ENCODE measurements at regions not wholly inside any gene's neighbourhood (a gene's known extent, or its start where the extent isn't known, plus 50 kb on each side); places are given as distances from the start of the nearest gene placed in this dataset.

DNA sequence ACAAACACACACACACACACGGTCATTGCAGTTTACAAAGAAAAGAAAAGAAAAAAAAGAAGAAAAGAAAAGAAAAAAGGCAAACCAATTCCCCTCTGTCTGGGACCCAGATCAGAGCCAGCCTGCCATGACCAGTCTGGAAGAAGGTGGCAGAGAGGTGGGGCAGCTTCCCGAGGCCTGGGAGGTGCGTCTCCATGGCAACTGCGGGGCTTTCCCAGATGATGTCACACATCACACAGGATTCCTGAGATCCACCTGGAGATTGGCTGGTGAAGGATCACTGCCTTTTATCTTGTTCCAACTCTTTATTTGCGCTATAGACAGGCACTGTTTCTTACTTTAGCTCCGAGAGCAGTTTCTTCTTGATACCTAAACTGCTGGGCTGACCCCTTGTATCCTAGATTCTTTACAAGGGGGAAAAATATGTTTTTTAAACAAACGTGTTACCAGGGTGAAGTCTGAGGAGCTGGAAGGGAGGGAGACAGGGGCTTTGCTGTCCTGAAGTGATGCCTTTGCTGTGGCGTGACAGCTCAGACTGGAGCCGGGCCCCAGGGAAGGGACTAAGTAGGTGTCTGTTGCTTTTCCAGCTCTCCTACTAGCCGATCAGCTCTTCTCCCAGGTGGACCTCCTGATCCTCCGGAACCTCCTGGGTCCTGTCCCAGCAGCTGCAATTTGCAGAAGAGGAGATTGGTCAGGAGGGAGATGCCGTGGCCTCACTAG, 298.5 kb downstream of the KLF6 start:
- Histone ChIP-seq H3K4me1 (ENCODE audit: insufficient read depth, low read length) (peaks cover 27% of the 10 kb centered on the region), H3K4me3 (ENCODE audit: low read length) (no peak overlapping the region), H3K9me3 (ENCODE audit: low read depth, low read length) (no peaks in the 10 kb centered on the region), H3K27me3 (ENCODE audit: insufficient read depth, low read length) (no peaks in the 10 kb centered on the region)

DNA sequence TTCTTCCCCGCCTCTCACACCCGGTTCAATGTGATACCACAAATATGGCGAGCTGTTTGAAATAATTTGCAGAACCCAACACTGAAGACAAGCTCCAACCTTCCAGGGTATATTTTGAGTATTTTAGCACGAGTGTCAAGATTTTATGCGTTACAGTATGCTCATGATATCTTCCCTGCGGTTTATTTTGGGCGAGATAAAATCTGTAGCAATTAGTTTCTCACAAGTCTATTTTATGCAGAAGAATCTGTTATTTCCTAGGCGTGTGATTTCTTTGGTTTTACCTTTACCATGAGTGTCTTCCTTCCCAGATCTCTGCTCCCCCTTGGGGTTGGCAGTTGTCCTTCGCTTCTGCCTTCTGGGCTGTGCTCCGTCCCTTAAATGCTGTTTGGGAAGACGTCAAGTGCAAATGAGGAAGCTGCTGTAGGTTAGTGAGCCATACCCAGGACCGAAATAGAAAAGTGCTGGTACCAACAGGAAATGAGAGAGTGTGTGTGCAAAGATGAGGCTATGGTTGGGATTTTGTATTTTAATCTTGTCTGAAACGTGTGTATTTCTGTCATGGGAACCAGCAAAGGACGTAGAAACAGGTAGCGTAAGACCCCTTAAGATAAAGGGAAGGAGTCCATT, 299.8 kb downstream of the KLF6 start:
- H3K9me3 ChIP-seq (ENCODE audit: low read depth, low read length), result no peaks in the 10 kb centered on the region
- H3K27me3 ChIP-seq (ENCODE audit: insufficient read depth, low read length), result no peaks in the 10 kb centered on the region
- peaks cover 27% of the 10 kb centered on the region for H3K4me1 ChIP-seq (ENCODE audit: insufficient read depth, low read length)
- H3K4me3 ChIP-seq (ENCODE audit: low read length), result no peak overlapping the region

DNA sequence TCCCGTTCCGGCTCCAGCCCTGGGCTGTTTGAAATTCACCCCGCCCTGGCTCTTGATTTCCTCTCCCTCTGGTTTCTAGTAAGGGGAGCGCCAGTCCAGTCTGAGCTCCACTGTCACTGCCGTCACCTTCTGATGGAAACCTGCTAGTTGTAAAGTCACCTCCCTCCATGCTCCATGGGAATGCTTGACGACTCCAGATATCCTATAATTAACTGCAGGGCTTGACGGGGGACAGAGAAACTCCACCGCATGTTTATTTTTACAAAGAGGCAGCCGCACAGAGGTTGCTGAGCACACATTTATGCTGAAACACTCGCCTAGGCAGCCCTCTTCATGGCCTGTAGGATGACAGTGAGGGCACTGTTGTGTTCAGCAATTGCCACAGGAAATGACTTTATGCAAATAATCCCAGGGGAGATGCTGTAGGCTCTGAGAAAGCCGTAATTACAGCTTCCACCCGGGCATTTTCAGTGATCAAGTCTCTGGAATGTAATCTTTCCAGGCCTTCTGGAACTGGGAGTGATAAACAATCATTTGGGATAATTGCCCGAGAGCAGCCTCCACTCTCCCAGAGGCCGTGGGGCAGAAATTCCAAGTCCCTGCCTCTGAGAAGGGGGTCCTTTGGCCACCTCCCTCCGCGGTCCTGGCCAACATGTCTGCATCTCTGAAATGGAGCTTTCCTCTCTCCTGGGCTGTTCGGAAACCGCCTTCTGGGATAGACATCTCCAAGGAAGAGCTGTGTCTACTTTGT, 300.5 kb downstream of the KLF6 start:
- H3K4me3 ChIP-seq (ENCODE audit: low read length), result no peak overlapping the region
- H3K4me1 ChIP-seq (ENCODE audit: insufficient read depth, low read length), result peaks cover 27% of the 10 kb centered on the region
- no peaks in the 10 kb centered on the region for H3K27me3 ChIP-seq (ENCODE audit: insufficient read depth, low read length)
- H3K9me3 ChIP-seq (ENCODE audit: low read depth, low read length), result no peaks in the 10 kb centered on the region

DNA sequence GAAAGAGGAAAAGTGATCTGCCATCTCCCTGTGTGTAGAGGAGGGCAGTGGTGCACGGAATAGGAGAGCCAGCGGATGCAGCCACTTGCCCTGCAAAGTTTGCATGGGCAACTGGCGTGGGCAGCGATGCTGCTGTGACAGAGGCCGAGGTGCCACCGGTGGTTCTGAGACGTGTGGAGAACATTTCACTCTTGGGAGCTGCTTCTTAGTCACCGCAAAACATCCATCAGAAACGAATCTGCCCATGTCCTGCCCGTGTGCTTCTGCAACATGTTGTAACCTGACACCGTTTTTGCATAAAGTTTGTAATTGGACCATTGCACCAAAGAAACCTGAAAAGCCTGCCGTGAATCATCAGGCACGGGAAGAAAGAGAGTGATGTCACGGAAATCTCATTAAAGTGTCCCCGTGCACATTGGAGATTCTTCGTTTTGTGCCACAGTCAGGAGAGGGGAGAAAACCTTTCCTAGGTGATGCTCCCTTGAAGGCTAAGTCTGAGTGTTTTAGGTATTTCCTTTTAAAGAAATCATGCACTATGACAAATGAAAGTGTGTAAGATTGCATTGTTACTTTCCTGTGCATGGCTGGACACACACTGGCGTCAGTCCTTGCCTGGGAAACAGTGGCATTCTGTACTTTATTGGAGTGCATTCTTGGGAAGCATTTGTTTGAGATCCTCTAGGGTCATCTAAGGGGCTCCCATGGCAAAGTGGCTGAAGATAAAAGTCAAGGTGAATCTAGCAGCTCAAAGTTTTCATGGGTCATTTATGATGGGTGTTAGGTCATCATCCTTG, 302.6 kb downstream of the KLF6 start:
- Histone ChIP-seq H3K4me3 (ENCODE audit: low read length) (no peak overlapping the region), H3K4me1 (ENCODE audit: insufficient read depth, low read length) (peaks cover 32% of the 10 kb centered on the region), H3K27me3 (ENCODE audit: insufficient read depth, low read length) (no peaks in the 10 kb centered on the region), H3K9me3 (ENCODE audit: low read depth, low read length) (no peaks in the 10 kb centered on the region)

DNA sequence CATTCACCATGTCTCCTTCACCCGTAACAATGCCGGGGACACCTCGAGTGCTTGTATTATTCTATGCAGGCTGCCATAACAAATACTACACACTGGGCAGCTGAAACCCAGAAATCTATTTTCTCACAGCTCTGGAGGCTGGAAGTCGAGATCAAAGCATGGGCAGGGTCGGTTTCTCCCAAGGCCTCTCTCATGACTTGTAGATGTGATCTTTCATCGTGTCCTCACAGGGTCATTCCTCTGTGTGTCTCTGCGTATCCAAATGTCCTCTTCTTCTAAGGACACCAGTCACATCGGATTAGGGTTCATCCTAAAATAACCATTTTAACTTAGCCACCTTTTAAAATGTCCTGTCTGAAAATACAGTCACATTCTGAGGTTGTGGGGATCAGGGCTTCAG, 303.5 kb downstream of the KLF6 start:
- Histone ChIP-seq H3K4me1 (ENCODE audit: insufficient read depth, low read length) (peaks cover 32% of the 10 kb centered on the region), H3K4me3 (ENCODE audit: low read length) (no peak overlapping the region)

DNA sequence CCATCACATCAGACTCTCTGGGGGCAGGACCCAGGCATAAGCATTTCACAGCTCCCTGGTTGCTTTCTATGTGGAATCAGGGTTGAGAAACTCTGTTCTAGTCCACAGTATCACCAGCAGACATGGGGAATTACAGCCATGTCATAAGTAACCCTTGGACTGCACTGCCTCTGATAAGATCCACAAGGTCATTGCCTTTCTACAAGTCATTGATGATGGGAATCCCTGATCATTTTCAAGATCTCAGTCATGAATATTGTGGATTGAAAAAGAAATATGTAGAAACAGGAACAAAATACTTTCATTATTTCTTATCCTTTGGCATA, 304.1 kb downstream of the KLF6 start:
- Histone ChIP-seq H3K4me3 (ENCODE audit: low read length) (no peak overlapping the region), H3K27me3 (ENCODE audit: insufficient read depth, low read length) (no peaks in the 10 kb centered on the region), H3K4me1 (ENCODE audit: insufficient read depth, low read length) (peaks cover 30% of the 10 kb centered on the region), H3K9me3 (ENCODE audit: low read depth, low read length) (no peaks in the 10 kb centered on the region)

More for the DNA sequence above, 303.5 kb downstream of the KLF6 start:
- H3K9me3 ChIP-seq (ENCODE audit: low read depth, low read length), result no peaks in the 10 kb centered on the region
- no peaks in the 10 kb centered on the region for H3K27me3 ChIP-seq (ENCODE audit: insufficient read depth, low read length)

DNA sequence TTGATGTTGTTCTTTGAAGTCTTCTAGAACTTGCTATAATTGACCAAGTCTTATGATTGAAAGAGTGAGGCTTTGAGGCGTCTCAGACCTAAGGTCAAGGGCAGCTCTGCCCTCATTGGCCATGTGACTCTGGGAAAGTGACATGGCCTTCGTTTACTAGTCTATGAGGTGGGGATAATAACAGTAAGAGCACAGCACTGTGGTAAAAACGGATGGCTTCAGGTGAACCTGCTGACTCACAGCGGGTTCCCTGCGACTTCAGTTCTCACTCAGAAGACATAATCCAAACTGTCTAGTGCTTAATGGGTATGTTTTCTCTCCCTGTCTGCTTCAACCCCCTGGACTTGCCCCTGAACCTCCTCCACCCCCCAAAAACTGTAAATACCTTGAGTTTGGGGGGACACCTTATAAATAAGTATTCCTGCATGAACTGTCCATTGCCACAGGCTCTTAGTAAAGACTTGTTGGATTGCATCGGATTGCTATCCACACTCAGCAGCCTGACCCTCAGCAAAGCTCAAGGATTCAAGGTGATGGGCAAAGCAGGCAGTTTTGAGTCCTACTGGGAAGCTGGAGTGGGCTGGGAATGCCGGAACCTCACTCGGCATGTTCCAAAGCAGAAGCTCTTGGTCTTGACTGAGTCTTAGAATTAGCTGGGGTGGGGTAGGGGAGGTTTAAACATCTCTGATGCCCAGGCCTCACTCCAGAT, 304.6 kb downstream of the KLF6 start:
- H3K4me1 ChIP-seq (ENCODE audit: insufficient read depth, low read length), result peaks cover 25% of the 10 kb centered on the region
- no peaks in the 10 kb centered on the region for H3K27me3 ChIP-seq (ENCODE audit: insufficient read depth, low read length)
- no peaks in the 10 kb centered on the region for H3K9me3 ChIP-seq (ENCODE audit: low read depth, low read length)
- no peak overlapping the region for H3K4me3 ChIP-seq (ENCODE audit: low read length)

DNA sequence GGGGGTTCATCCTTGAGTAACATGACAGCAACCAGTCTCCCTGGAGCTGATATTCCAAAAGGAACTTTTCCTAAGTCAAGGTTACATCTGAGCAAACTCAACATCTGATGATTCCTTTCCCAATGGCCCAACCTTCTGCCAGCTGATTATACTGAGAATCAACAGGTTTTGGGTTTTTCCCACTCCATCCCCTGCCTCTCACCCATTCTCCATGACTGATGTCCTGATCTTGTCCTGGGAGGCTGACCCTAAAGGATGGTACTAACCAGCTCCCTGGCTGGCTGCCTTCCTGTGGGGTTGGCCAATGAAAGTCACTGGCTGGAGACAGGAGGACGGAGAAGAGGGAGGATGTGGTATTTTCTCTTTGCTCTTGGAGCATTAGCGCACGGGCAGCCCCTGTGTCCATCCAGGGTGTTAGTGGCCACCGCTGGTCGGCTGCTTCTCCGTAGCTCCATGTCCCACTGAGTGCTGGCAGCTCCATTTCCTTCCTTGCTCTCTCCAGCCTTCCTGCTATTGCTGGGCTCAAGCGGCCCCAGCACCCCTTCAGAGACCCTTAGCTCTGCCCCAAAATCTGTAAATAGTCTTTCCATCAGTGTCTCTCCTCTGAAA, 306.2 kb upstream of the PITRM1 start:
- Histone ChIP-seq H3K9me3 (ENCODE audit: low read depth, low read length) (no peaks in the 10 kb centered on the region), H3K27me3 (ENCODE audit: insufficient read depth, low read length) (no peaks in the 10 kb centered on the region), H3K4me3 (ENCODE audit: low read length) (no peak overlapping the region), H3K4me1 (ENCODE audit: insufficient read depth, low read length) (peaks cover 9% of the 10 kb centered on the region)

DNA sequence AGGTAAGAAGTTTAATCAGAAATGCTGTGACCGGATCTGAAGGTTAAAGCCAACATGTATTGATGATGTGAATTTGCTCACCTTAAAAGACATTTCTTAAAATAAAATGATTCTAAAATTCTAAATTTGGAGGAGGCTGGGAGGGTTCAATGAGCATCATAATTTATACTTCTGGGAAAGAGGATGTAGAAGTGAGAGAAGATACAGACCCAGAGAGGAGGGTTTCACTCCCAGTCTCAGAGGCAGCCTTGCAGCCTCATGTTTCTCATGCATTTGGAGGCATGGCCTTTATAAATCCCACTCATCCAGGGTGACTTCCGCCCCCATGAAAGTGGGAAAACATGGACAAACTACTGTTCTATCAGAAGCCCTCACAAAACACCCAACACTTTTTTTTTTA, 305.6 kb upstream of the PITRM1 start:
- Histone ChIP-seq H3K4me3 (ENCODE audit: low read length) (no peak overlapping the region), H3K27me3 (ENCODE audit: insufficient read depth, low read length) (no peaks in the 10 kb centered on the region), H3K4me1 (ENCODE audit: insufficient read depth, low read length) (peaks cover 12% of the 10 kb centered on the region), H3K9me3 (ENCODE audit: low read depth, low read length) (no peaks in the 10 kb centered on the region)

DNA sequence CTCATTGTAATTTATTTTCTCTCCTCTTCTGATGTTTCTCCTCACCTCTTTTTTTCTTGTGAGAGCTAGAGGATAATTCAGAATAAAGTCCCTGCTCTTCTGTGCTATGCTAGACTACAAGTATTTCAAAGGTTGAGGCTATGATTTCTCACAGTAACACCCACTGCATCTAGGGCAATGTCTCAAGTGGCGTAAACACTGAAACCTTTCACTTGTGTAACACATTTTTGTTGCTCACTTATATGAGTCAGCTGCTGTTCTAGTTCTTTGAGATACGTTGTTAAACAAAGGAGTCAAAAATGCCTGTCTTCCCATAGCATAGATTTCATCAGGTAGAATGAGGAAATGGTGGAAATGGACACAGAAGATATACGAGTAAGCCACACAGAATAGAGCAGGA, 305.1 kb upstream of the PITRM1 start:
- H3K27me3 ChIP-seq (ENCODE audit: insufficient read depth, low read length), result no peaks in the 10 kb centered on the region
- peaks cover 13% of the 10 kb centered on the region for H3K4me1 ChIP-seq (ENCODE audit: insufficient read depth, low read length)
- no peak overlapping the region for H3K4me3 ChIP-seq (ENCODE audit: low read length)
- H3K9me3 ChIP-seq (ENCODE audit: low read depth, low read length), result no peaks in the 10 kb centered on the region

DNA sequence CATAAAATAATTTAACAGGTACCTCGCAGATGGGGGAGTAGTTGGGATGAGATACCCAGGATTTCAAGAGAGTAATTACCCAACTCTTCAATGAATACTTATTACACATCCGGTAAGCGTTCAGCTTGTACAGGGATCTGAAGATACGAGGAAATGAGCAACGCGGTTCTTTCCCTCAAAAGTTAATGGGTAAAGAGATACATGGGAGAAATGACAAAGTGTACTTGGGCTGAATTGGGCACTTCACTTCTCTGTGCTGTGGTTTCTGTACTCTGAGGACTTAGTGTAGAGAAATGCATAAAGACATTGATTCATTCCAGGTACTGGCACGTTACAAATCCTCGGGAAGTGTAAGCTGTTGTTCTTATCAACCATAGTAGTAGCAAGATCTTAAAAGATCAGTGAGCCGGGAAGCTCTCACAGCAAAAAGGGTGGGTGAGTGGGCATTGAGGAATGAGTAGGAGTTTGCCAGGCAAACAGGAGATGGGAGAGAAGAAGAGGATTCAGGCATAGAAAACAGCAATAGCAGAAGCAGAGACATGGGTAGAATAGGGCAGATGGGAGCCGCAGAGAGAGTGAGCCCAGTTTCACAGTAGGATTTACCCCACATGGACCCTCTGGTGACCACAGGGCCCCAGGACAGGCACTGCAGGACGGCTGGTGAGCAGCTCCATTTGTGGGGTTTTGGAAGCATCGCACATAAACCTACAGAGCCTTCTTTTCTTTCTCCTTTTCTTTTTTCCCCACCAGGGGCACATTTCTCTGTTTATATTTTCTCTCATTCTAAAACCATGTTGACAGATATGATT, 304.3 kb upstream of the PITRM1 start:
- peaks cover 20% of the 10 kb centered on the region for H3K4me1 ChIP-seq (ENCODE audit: insufficient read depth, low read length)
- H3K4me3 ChIP-seq (ENCODE audit: low read length), result no peak overlapping the region
- no peaks in the 10 kb centered on the region for H3K27me3 ChIP-seq (ENCODE audit: insufficient read depth, low read length)
- no peaks in the 10 kb centered on the region for H3K9me3 ChIP-seq (ENCODE audit: low read depth, low read length)

DNA sequence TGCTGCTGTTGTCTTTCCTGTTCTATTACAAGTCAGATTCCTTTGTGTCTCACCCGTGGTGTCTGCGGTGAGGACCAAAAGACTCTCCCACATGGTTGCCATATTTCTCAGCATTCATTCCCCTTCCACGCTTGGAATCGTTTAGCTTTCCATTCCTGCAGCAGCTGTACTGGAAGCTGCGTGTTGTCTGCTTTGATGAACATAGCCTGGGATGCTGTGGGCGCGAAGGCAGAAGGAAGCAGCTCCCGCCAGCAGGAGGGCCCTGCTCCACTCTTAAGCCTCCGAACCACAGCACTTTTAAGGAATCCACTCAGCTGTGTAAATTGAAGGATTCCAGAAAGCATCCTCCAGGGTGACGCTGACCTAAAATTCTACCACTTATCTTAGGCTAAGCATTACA, 303.6 kb upstream of the PITRM1 start:
- H3K9me3 ChIP-seq (ENCODE audit: low read depth, low read length), result no peaks in the 10 kb centered on the region
- no peak overlapping the region for H3K4me3 ChIP-seq (ENCODE audit: low read length)
- no peaks in the 10 kb centered on the region for H3K27me3 ChIP-seq (ENCODE audit: insufficient read depth, low read length)
- H3K4me1 ChIP-seq (ENCODE audit: insufficient read depth, low read length), result peaks cover 27% of the 10 kb centered on the region

DNA sequence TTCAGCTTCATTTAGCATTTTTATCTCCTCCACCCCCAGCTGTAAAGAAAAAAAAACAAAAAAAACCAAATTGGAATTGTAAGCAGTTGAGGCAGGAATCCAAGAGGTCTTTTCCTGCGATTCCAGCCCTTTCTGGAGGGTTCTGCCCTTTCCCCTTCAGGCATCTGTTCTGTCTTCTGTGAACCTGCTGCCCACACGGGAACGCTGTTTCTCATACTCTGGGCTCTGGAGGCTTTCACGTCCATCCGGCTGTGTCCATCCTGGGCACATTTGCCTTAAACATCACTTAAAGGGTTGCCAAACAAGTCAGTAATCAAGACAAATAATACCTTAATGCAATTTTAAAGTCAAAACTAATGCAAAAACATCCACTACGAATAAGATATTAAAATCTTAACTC, 302.8 kb upstream of the PITRM1 start:
- Histone ChIP-seq H3K9me3 (ENCODE audit: low read depth, low read length) (no peaks in the 10 kb centered on the region), H3K4me3 (ENCODE audit: low read length) (no peak overlapping the region), H3K4me1 (ENCODE audit: insufficient read depth, low read length) (peaks cover 35% of the 10 kb centered on the region), H3K27me3 (ENCODE audit: insufficient read depth, low read length) (no peaks in the 10 kb centered on the region)

DNA sequence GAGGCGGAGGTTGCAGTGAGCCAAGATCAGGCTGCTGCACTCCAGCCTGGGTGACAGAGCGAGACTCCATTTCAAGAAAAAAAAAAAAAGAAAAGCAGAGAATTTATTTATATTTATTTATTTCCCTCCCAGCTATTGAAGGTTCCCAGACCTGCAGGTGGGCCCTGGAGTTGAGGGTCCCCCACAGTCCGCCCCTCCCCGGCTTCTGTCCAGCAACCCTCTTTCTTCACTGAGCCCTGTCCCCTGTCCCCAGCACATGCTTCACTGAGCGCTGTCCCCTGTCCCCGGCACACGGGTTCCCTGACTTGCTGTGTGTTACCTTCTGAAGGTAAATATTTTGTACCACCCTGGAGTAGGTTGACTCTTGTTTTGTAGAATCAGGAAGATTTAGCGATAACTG, 301.7 kb upstream of the PITRM1 start:
- no peaks in the 10 kb centered on the region for H3K9me3 ChIP-seq (ENCODE audit: low read depth, low read length)
- H3K27me3 ChIP-seq (ENCODE audit: insufficient read depth, low read length), result no peaks in the 10 kb centered on the region
- peaks cover 46% of the 10 kb centered on the region for H3K4me1 ChIP-seq (ENCODE audit: insufficient read depth, low read length)

More for the DNA sequence above, 301.7 kb upstream of the PITRM1 start:
- no peak overlapping the region for H3K4me3 ChIP-seq (ENCODE audit: low read length)

Measured in mononuclear cell (primary cell).